HG03095 (cell line): ENCODE measurements at regions not wholly inside any gene's neighbourhood (a gene's known extent, or its start where the extent isn't known, plus 50 kb on each side); places are given as distances from the start of the nearest gene placed in this dataset.

Experiments
- ATAC-seq: cut with Tn5 transposase; IDR thresholded peaks from one replicate; pipeline ENCODE4 v1.9.1; 2021; ENCODE audit warnings: moderate library complexity; ENCODE audit not compliant: unreplicated experiment

GRCh38 chr9:104009826-104010225 lies 84.3 kb upstream of the SMC2 start:
- no peak for ATAC-seq

- no peak for ATAC-seq
These were observed 72.0 kb upstream of the SMC2 start for GRCh38 chr9:104022083-104022482.

GRCh38 chr9:104025104-104025503 lies 69.0 kb upstream of the SMC2 start:
- ATAC-seq, result no peak

- no peak for ATAC-seq
These were observed 68.2 kb upstream of the SMC2 start for GRCh38 chr9:104025945-104026344.

GRCh38 chr9:104027295-104027694 lies 66.8 kb upstream of the SMC2 start:
- no peak for ATAC-seq

GRCh38 chr9:104028827-104029226 lies 65.3 kb upstream of the SMC2 start:
- no peak for ATAC-seq
